GM12878 (cell line): ENCODE measurements at regions not wholly inside any gene's neighbourhood (a gene's known extent, or its start where the extent isn't known, plus 50 kb on each side); places are given as distances from the start of the nearest gene placed in this dataset.

Experiments
- CREM ChIP-seq: IDR thresholded peaks from 2 replicates; pipeline ENCODE4 v1.6.1; 2014; ENCODE audit warnings: antibody characterized with exemption, low read depth
- EZH2 ChIP-seq: IDR thresholded peaks from 2 replicates; pipeline ENCODE4 v1.6.1; 2012; ENCODE audit warnings: low read depth, mild to moderate bottlenecking, control low read depth, inconsistent platforms, low read length, borderline replicate concordance; ENCODE audit not compliant: control insufficient read depth
- GABPA ChIP-seq: IDR thresholded peaks from 2 replicates; pipeline ENCODE4 v1.6.1; 2014; ENCODE audit warnings: antibody characterized with exemption, low read depth, mild to moderate bottlenecking, inconsistent platforms
- MEF2A ChIP-seq: IDR thresholded peaks from 2 replicates; pipeline ENCODE4 v1.6.1; 2011; ENCODE audit warnings: low read depth, mild to moderate bottlenecking, low read length, moderate library complexity; ENCODE audit not compliant: insufficient read depth
- MYC ChIP-seq: IDR thresholded peaks from 2 replicates; pipeline ENCODE4 v1.6.1; 2011; ENCODE audit warnings: mild to moderate bottlenecking, low read length, moderate library complexity, inconsistent platforms; ENCODE audit not compliant: insufficient read depth, insufficient replicate concordance, insufficient read length, severe bottlenecking
- TARDBP ChIP-seq: IDR thresholded peaks from 2 replicates; pipeline ENCODE4 v1.6.1; 2016; ENCODE audit warnings: borderline replicate concordance
- TF ChIP-seq, protein P1 (sequence below), 3 experiments: IDR thresholded peaks in 2 of 3; conservative IDR thresholded peaks in 1 of 3; 2 replicates each; pipeline ENCODE4 v1.5.1; 2011; ENCODE audit warnings: low read depth in 3 of 3, low read length in 3 of 3, mild to moderate bottlenecking in 3 of 3, control low read depth in 2 of 3, moderate library complexity in 2 of 3, inconsistent platforms in 1 of 3, mixed read lengths in 1 of 3; ENCODE audit not compliant: control insufficient read depth in 2 of 3, insufficient read depth in 1 of 3; ENCODE audit errors: extremely low read depth in 1 of 3
- TF ChIP-seq, protein P2 (sequence below): IDR thresholded peaks from 2 replicates; pipeline ENCODE4 v1.6.1; 2012; ENCODE audit warnings: low read depth, low read length, improper control_type of control experiment

DNA sequence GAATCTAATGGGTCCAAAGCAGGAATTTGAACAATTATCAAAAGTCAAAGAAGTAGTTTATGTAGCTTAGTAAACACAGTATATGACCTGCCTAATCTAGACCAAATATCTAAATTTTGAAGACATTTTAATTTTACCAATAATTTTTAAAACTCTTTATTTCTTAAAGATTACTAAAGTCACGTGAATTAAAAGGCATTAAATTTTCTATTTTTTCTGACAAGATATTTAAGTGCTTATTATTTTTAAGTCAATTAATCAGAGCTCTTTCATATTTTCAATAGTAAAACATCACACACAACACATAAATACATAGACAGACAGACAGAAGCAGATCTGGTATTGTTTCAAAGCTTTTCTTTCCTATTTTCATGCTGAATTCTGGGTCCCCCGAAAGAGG lies 89.5 kb downstream of the ZNF467 start:
- TF ChIP-seq, protein P1, sequence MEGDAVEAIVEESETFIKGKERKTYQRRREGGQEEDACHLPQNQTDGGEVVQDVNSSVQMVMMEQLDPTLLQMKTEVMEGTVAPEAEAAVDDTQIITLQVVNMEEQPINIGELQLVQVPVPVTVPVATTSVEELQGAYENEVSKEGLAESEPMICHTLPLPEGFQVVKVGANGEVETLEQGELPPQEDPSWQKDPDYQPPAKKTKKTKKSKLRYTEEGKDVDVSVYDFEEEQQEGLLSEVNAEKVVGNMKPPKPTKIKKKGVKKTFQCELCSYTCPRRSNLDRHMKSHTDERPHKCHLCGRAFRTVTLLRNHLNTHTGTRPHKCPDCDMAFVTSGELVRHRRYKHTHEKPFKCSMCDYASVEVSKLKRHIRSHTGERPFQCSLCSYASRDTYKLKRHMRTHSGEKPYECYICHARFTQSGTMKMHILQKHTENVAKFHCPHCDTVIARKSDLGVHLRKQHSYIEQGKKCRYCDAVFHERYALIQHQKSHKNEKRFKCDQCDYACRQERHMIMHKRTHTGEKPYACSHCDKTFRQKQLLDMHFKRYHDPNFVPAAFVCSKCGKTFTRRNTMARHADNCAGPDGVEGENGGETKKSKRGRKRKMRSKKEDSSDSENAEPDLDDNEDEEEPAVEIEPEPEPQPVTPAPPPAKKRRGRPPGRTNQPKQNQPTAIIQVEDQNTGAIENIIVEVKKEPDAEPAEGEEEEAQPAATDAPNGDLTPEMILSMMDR (IDR thresholded peaks at IDR 0.05 in 2 of 3, conservative IDR thresholded peaks at IDR 0.05 in 1 of 3; ENCODE audit: control insufficient read depth in 2 of 3, extremely low read depth in 1 of 3, insufficient read depth in 1 of 3, low read depth in 3 of 3, low read length in 3 of 3) = no peak
- TF ChIP-seq CREM (no peak), MYC (no peak), TARDBP (no peak), EZH2 (no peak), GABPA (no peak), MEF2A (no peak)
- TF ChIP-seq, protein P2, sequence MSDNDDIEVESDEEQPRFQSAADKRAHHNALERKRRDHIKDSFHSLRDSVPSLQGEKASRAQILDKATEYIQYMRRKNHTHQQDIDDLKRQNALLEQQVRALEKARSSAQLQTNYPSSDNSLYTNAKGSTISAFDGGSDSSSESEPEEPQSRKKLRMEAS = no peak
